ENCODE measurements at regions not wholly inside any gene's neighbourhood (a gene's known extent, or its start where the extent isn't known, plus 50 kb on each side); places are given as distances from the start of the nearest gene placed in this dataset.

GRCh38 chr5:56468277-56468676 lies 235.1 kb upstream of the ANKRD55 start:
- Mint-ChIP-seq H3K27me3 (ENCODE audit: low read depth) (peaks cover 3% of the 10 kb centered on the region), H3K4me3 (no peak overlapping the region), H3K9me3 (no peaks in the 10 kb centered on the region), H3K36me3 (ENCODE audit: insufficient read depth in 1 of 3, low read depth in 3 of 3) (no peaks in the 10 kb centered on the region; a peak in 1 of 7 replicates), H3K27ac (no peak overlapping the region), H3K4me1 (peaks cover 25 to 33% of the 10 kb centered on the region in 2 experiments)
- Histone ChIP-seq H3K27ac (ENCODE audit: insufficient read length, low read depth, low read length) (no peak overlapping the region), H4K20me1 (ENCODE audit: control insufficient read depth, insufficient read depth, insufficient read length) (no peaks in the 10 kb centered on the region), H3K4me1 (ENCODE audit: insufficient read depth, low read length) (peaks cover 8% of the 10 kb centered on the region; the same call in 1 of the 2 replicates), H3K4me2 (ENCODE audit: insufficient read depth, insufficient read length, low read length) (no peak overlapping the region), H2BK15ac (ENCODE audit: low read depth, low read length) (no peak overlapping the region), H3K18ac (ENCODE audit: insufficient read length, low read depth, low read length) (no peak overlapping the region), H3K4ac (ENCODE audit: low read depth, low read length) (no peak overlapping the region), H2BK120ac (ENCODE audit: low read depth, low read length, poor library complexity, severe bottlenecking) (no peak overlapping the region), H3K9me3 (ENCODE audit: control insufficient read depth, low read depth, low read length) (no peaks in the 10 kb centered on the region), H3T11ph (ENCODE audit: low read length) (no peak overlapping the region), H3K9ac (ENCODE audit: extremely low read depth, insufficient read length, low read length) (no peak overlapping the region), H3K23me2 (ENCODE audit: insufficient read length, low read depth, low read length, poor library complexity, severe bottlenecking) (no peaks in the 10 kb centered on the region), H4K5ac (ENCODE audit: insufficient read length, low read depth, low read length) (no peak overlapping the region), H3K79me1 (ENCODE audit: insufficient read depth, low read depth, low read length, poor library complexity, severe bottlenecking) (no peaks in the 10 kb centered on the region), H2AFZ (ENCODE audit: low read length) (no peak overlapping the region), H3K27me3 (ENCODE audit: insufficient read depth, low read length) (no peaks in the 10 kb centered on the region), H2BK5ac (ENCODE audit: insufficient read length, low read length) (no peak overlapping the region), H2AK5ac (ENCODE audit: insufficient read length, low read length) (no peak overlapping the region), H2BK20ac (ENCODE audit: low read depth, low read length, poor library complexity, severe bottlenecking) (no peak overlapping the region), H3K56ac (ENCODE audit: insufficient read length, low read depth, low read length) (no peak overlapping the region), H2BK12ac (ENCODE audit: insufficient read length, low read depth, low read length) (no peak overlapping the region), H3K14ac (ENCODE audit: insufficient read depth, low read length) (no peak overlapping the region), H3K23ac (ENCODE audit: insufficient read length, low read depth, low read length) (no peak overlapping the region), H4K8ac (replicated peaks; ENCODE audit: insufficient read length, low read depth, low read length) (no peak overlapping the region), H3K79me2 (ENCODE audit: insufficient read depth, low read length) (no peaks in the 10 kb centered on the region), H4K91ac (ENCODE audit: insufficient read length, low read depth, low read length) (no peak overlapping the region)
- WGBS (ENCODE audit: extremely low coverage, insufficient read length, low lambda C conversion rate): no CpG with 5 or more reads among the region's 3 CpGs
- DNase-seq: no peak
- TF ChIP-seq, protein P1, sequence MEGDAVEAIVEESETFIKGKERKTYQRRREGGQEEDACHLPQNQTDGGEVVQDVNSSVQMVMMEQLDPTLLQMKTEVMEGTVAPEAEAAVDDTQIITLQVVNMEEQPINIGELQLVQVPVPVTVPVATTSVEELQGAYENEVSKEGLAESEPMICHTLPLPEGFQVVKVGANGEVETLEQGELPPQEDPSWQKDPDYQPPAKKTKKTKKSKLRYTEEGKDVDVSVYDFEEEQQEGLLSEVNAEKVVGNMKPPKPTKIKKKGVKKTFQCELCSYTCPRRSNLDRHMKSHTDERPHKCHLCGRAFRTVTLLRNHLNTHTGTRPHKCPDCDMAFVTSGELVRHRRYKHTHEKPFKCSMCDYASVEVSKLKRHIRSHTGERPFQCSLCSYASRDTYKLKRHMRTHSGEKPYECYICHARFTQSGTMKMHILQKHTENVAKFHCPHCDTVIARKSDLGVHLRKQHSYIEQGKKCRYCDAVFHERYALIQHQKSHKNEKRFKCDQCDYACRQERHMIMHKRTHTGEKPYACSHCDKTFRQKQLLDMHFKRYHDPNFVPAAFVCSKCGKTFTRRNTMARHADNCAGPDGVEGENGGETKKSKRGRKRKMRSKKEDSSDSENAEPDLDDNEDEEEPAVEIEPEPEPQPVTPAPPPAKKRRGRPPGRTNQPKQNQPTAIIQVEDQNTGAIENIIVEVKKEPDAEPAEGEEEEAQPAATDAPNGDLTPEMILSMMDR (conservative IDR thresholded peaks at IDR 0.05): no peak

Data from H9 (cell line).